ENCODE measurements at regions not wholly inside any gene's neighbourhood (a gene's known extent, or its start where the extent isn't known, plus 50 kb on each side); places are given as distances from the start of the nearest gene placed in this dataset.

DNA sequence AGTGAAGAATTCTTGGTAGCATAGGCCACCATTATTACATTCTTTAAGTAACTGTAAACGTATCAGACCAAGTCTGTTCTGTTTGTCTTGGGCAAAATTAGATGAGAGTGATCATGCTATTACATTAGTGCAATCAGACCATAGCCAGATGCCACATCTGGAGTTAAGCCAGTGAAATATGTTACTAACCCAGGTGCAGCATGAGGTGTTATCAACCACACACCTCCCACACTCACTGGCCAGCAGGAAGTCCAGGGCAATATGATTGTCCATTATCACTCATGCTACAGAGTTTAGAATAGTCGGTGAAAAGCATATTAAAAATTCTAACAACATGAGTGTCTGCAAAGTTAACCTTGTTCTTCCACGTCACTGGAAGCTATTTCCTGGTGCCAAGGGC lies 119.4 kb downstream of the GPCPD1 start:
- no peak for TF ChIP-seq POLR2A (IDR thresholded peaks at IDR 0.05; ENCODE audit: low read depth, low read length)
- no peak for TF ChIP-seq POLR2AphosphoS5 (IDR thresholded peaks at IDR 0.05; ENCODE audit: low read depth, low read length)
- no peak for TF ChIP-seq TAF1 (IDR thresholded peaks at IDR 0.05; ENCODE audit: borderline replicate concordance, low read depth, low read length)

Data from GM12892 (cell line).